Tibial nerve (tissue), 4 donors: ENCODE measurements at regions not wholly inside any gene's neighbourhood (a gene's known extent, or its start where the extent isn't known, plus 50 kb on each side); places are given as distances from the start of the nearest gene placed in this dataset.

Source experiments
- DNase-seq, 2 donors: peaks; one replicate each; pipeline ENCODE4 v3.0.0-alpha.2; 2019; ENCODE audit warnings: low spot score in 2 of 2
- H3K27ac ChIP-seq, 4 donors: fragments of 200-600 bp; sonication (generic) in 3 of 4; one replicate each; pipeline ENCODE4 v1.5.1; 2017 to 2019; ENCODE audit warnings: mild to moderate bottlenecking in 1 of 4
- H3K27me3 ChIP-seq, 2 donors: fragments of 200-600 bp; sonication (generic) in 1 of 2; one replicate each; pipeline versions ENCODE4 v1.5.1 to v1.6.0; 2017 to 2019
- H3K36me3 ChIP-seq, 3 donors: fragments of 200-600 bp; sonication (generic); one replicate each; pipeline ENCODE4 v1.5.1; 2018 to 2019
- H3K4me1 ChIP-seq, 4 donors: fragments of 200-600 bp; sonication (generic) in 3 of 4; one replicate each; pipeline ENCODE4 v1.5.1; 2017 to 2019
- H3K4me3 ChIP-seq, 4 donors: fragments of 200-600 bp; sonication (generic) in 3 of 4; one replicate each; pipeline ENCODE4 v1.5.1; 2017 to 2019; ENCODE audit warnings: mild to moderate bottlenecking in 1 of 4, moderate library complexity in 1 of 4
- H3K9me3 ChIP-seq, 4 donors: fragments of 200-600 bp; sonication (generic) in 3 of 4; one replicate each; pipeline ENCODE4 v1.5.1; 2017 to 2019
- CTCF ChIP-seq, 5 experiments: fragments of 200-600 bp in 3 of 5; fragments of 450-650 bp in 2 of 5; sonication (generic) in 3 of 5; IDR thresholded peaks; one replicate each; pipeline ENCODE4 v1.5.1; 2016 to 2019; ENCODE audit warnings: antibody characterized with exemption in 5 of 5, mild to moderate bottlenecking in 3 of 5, moderate library complexity in 2 of 5
- EP300 ChIP-seq, 2 donors: sonication (generic); formaldehyde crosslinking; IDR thresholded peaks; one replicate each; pipeline ENCODE4 v1.6.1; 2017; ENCODE audit warnings: antibody characterized with exemption in 2 of 2, mild to moderate bottlenecking in 1 of 2
- POLR2A ChIP-seq, 2 donors: fragments of 450-650 bp; IDR thresholded peaks; one replicate each; pipeline ENCODE4 v1.6.1; 2017; ENCODE audit warnings: antibody characterized with exemption in 2 of 2, mild to moderate bottlenecking in 2 of 2, moderate library complexity in 2 of 2
- WGBS, 2 donors: methylation state at CpG; one replicate each; pipeline ENCODE4 v1.1.5; 2018; 5-methylcytosine and 5-hydroxymethylcytosine counted together

GRCh38 chr18:44227501-44227900 lies 453.2 kb upstream of the SETBP1 start:
- H3K4me3 ChIP-seq = no peak overlapping the region
- no peak overlapping the region for H3K27ac ChIP-seq
- DNase-seq = no peak
- TF ChIP-seq CTCF (IDR thresholded peaks at IDR 0.05) (no peak), EP300 (IDR thresholded peaks at IDR 0.05) (no peak), POLR2A (IDR thresholded peaks at IDR 0.05) (no peak)
- no peaks in the 10 kb centered on the region for H3K36me3 ChIP-seq
- WGBS, 2 donors = 86 to 87% methylated on average over 2 of the region's 2 CpGs
- no peaks in the 10 kb centered on the region for H3K9me3 ChIP-seq
- H3K27me3 ChIP-seq = no peaks in the 10 kb centered on the region
- H3K4me1 ChIP-seq = peaks cover 0 to 6% (median 0%) of the 10 kb centered on the region in 4 donors

GRCh38 chr18:44229693-44230108 lies 451.0 kb upstream of the SETBP1 start:
- peaks cover 0 to 6% (median 0%) of the 10 kb centered on the region in 4 donors for H3K4me1 ChIP-seq
- TF ChIP-seq EP300 (IDR thresholded peaks at IDR 0.05) = peak in 1 of 2 donors; percentile 13
- no peak for TF ChIP-seq CTCF (IDR thresholded peaks at IDR 0.05)
- no peaks in the 10 kb centered on the region for H3K36me3 ChIP-seq
- no peak overlapping the region for H3K4me3 ChIP-seq
- H3K27ac ChIP-seq = no peak overlapping the region
- WGBS, 2 donors = 29 to 30% methylated on average over 3 of the region's 3 CpGs
- peak; percentile 23 to 24 for DNase-seq
- no peaks in the 10 kb centered on the region for H3K9me3 ChIP-seq
- no peaks in the 10 kb centered on the region for H3K27me3 ChIP-seq

- H3K4me1 ChIP-seq = peaks cover 0 to 6% (median 0%) of the 10 kb centered on the region in 4 donors
- WGBS, 2 donors = 87 to 89% methylated on average over 4 of the region's 4 CpGs
- no peak for DNase-seq
- no peaks in the 10 kb centered on the region for H3K27me3 ChIP-seq
- H3K36me3 ChIP-seq = no peaks in the 10 kb centered on the region
- H3K9me3 ChIP-seq = no peaks in the 10 kb centered on the region
- H3K4me3 ChIP-seq = no peak overlapping the region
- TF ChIP-seq CTCF (IDR thresholded peaks at IDR 0.05) = no peak
- no peak for TF ChIP-seq POLR2A (IDR thresholded peaks at IDR 0.05)
- TF ChIP-seq EP300 (IDR thresholded peaks at IDR 0.05) = no peak
- H3K27ac ChIP-seq = no peak overlapping the region
These were observed 448.8 kb upstream of the SETBP1 start for GRCh38 chr18:44231936-44232335.

GRCh38 chr18:44232500-44232899 lies 448.2 kb upstream of the SETBP1 start:
- TF ChIP-seq POLR2A (IDR thresholded peaks at IDR 0.05) (no peak), CTCF (IDR thresholded peaks at IDR 0.05) (no peak), EP300 (IDR thresholded peaks at IDR 0.05) (no peak)
- WGBS, 2 donors = 63 to 85% methylated on average over 1 of the region's 1 CpG
- Histone ChIP-seq H3K4me1 (peaks cover 0 to 6% (median 0%) of the 10 kb centered on the region in 4 donors), H3K4me3 (no peak overlapping the region), H3K27ac (no peak overlapping the region), H3K36me3 (no peaks in the 10 kb centered on the region), H3K27me3 (no peaks in the 10 kb centered on the region), H3K9me3 (no peaks in the 10 kb centered on the region)
- DNase-seq = no peak

- DNase-seq = no peak
- no peaks in the 10 kb centered on the region for H3K36me3 ChIP-seq
- H3K27ac ChIP-seq = no peak overlapping the region
- H3K4me3 ChIP-seq = no peak overlapping the region
- no peaks in the 10 kb centered on the region for H3K4me1 ChIP-seq
- no peaks in the 10 kb centered on the region for H3K9me3 ChIP-seq
- H3K27me3 ChIP-seq = no peaks in the 10 kb centered on the region
- WGBS, 2 donors = 61 to 62% methylated on average over 2 of the region's 2 CpGs
- no peak for TF ChIP-seq CTCF (IDR thresholded peaks at IDR 0.05)
- TF ChIP-seq POLR2A (IDR thresholded peaks at IDR 0.05) = no peak
- no peak for TF ChIP-seq EP300 (IDR thresholded peaks at IDR 0.05)
These were observed 442.2 kb upstream of the SETBP1 start for GRCh38 chr18:44238454-44238853.
